ENCODE measurements at regions not wholly inside any gene's neighbourhood (a gene's known extent, or its start where the extent isn't known, plus 50 kb on each side); places are given as distances from the start of the nearest gene placed in this dataset.

DNA sequence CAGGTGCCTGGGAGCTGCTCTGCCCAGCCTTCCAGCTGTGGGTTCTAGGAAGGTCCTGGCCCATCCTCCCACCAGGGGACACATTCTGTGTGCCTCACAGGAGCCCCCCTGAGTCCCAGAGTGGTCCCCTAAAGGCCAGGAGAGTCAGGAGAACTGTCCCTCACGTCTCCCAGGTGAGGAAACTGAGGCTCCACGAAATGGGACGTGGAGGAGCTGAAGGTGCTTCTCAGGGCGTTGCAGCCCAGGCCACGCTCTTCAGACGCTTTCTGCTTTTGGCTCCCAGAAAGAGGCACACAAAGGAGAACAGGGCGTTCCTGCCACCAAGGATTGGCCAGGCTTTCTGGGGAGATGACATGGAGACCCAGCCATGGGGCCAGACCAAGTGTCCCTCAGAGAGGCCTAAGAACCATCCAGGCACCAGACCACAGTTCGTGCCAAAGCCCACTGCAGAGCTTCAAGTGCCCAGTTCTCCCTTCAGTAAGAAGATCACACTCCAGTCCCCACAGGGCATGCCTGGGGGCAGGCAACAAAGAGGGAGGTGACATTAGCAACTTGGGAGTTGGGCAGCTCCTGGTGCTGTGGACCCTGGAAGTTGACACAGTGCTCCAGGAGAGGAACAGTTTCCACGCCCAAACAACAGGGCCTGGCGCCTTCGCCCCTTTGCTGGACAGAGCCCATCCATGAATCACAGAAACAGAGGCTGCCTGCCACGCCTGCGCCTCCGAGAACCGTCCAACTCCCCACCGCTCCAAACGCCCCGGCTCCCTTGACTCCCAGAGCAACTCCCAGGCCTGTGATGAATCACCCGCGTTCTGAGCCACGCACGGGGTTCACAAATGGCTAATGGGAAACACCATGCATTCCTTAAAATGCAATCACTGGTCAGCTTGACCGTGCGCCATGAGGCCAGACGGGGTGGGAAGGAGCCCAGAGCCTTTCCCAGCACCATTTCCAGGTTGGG, 589.2 kb downstream of the BRD1 start:
- Mint-ChIP-seq H3K9me3 (no peaks in the 10 kb centered on the region), H3K4me1 (no peaks in the 10 kb centered on the region), H3K27ac (no peak overlapping the region), H3K27me3 (peaks cover under 1% of the 10 kb centered on the region), H3K36me3 (no peaks in the 10 kb centered on the region), H3K4me3 (no peak overlapping the region)

DNA sequence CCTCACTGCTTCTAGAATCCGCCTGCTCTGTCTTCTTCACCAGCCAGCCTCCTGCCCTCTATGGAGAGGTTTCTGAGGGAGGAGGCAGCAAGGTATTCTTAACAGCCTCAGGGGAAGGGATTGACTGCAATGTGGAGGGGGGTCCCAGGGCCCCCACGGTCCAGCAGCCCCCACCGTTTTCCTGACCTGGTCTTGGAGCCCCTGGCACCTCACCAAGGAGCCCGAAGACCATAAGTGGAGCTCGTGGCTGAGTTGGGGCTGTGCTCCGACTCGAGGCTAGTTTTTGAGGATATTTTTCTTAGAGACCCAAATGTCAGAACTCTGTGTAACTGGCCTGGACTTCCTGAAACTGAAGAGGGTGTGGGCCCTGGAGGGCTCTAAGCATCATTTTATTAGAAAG, 590.0 kb downstream of the BRD1 start:
- H3K36me3 Mint-ChIP-seq, result no peaks in the 10 kb centered on the region
- no peak overlapping the region for H3K27ac Mint-ChIP-seq
- no peaks in the 10 kb centered on the region for H3K9me3 Mint-ChIP-seq
- H3K4me1 Mint-ChIP-seq, result no peaks in the 10 kb centered on the region
- no peak overlapping the region for H3K4me3 Mint-ChIP-seq
- H3K27me3 Mint-ChIP-seq, result no peaks in the 10 kb centered on the region

DNA sequence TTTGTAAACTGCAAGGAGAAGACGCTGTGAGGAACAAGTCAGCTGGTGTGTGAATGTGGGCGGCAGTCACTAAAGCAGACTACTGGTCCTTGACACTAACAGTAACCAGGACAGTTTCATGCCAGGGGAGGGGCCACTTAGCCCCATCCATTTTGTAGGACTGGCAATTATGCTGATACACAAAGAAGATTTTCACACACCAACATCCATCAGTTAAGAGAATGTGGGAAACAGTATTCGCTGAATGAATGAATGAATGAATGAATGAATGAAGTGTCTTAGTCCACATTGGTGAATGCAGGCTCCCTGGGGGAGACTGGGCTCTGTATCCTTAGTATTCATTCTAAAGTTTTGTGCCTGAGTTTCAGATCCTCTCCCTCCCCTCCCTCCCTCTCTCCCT, 590.4 kb downstream of the BRD1 start:
- Mint-ChIP-seq H3K36me3 (no peaks in the 10 kb centered on the region), H3K4me3 (no peak overlapping the region), H3K4me1 (no peaks in the 10 kb centered on the region), H3K27me3 (no peaks in the 10 kb centered on the region), H3K27ac (no peak overlapping the region), H3K9me3 (no peaks in the 10 kb centered on the region)

DNA sequence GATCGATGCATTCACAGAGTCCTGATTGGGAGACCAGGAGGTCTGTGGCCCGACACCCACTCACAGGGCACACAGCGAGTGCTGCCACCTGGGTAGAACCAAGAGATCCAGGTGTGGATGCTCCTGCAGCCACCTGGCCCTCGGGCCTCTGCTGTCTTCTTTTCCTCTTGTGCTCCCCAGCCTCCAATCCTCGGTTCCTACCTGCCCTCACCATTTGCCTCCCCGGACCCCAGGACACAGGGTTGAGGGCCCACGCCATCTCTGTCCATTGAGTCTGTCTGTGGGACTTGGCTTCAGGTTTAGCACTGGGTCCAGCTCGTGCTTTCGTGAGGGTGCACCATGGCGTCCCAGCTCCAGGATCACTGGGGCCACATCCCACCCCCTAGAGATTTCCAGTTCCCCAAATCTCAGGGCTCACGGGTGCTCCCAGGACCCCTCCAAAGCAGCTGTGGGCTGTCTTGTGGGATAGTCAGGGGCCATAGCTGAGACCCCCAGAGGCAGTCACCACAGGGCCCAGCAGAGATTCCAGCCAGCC, 591.1 kb downstream of the BRD1 start:
- Mint-ChIP-seq H3K4me1 (no peaks in the 10 kb centered on the region), H3K27me3 (no peaks in the 10 kb centered on the region), H3K36me3 (no peaks in the 10 kb centered on the region), H3K27ac (no peak overlapping the region), H3K4me3 (no peak overlapping the region), H3K9me3 (no peaks in the 10 kb centered on the region)

DNA sequence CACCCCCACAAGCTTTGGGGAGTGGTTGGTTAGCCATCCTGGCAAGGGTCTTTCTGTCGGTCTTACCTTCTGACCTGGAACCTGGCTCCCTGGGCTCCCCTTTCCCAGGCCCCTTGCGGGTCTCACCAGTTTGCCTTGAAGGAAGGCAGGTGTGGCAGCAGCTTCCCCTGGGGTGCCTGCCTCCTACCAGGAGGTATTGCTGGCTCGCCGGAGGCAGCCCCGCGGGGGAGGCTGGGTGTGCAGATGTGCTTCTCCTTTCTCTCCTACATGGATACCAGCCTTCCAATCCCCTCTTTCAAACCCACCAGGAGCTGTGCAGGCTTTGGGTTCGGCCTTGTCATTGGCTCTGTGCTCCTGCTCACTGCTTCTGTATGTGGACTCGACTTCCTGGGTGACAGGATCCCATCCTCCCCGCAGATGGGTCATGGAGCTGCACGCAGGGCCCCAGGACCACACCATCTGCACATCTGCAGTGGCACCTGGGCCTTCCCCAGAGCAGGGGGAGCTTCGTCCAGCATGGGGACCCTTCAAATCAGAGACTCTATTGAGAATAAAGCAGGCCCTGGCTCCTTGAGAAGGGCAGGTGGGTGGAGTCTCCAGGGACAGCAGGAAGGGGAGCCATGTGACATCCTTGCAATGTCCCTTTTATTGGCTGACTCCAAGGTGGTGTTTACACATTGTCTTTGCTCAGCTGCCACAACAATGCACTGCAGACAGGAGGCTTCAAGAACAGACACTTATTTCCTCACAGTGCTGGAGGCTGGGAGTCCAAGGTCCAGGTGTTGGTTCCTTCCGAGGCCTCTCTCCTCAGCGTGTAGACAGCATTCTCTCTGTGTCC, 592.0 kb downstream of the BRD1 start:
- H3K4me3 Mint-ChIP-seq, result no peak overlapping the region
- no peaks in the 10 kb centered on the region for H3K9me3 Mint-ChIP-seq
- peaks cover 2% of the 10 kb centered on the region for H3K27me3 Mint-ChIP-seq
- H3K36me3 Mint-ChIP-seq, result no peaks in the 10 kb centered on the region
- no peaks in the 10 kb centered on the region for H3K4me1 Mint-ChIP-seq
- H3K27ac Mint-ChIP-seq, result no peak overlapping the region

DNA sequence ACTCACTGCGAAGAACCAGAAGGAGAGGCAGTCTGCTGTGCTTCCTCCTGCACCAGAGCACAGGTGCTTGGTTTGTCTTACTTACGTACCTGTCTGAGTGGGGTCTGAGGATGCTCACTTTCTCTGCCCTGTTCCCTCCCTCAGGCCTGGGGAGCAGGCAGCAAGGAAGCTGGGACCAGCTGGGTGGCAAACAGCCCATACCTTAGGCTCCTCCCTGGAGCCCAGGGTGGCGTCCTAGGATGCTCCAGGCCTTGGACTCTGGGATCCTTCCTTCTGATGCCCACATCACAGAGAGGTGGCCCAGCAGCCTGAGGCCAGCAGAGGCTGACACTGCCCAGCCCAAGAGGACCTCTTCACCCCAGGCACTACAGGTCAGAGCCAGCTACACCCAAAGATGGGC, 593.2 kb downstream of the BRD1 start:
- Mint-ChIP-seq H3K36me3 (no peaks in the 10 kb centered on the region), H3K27ac (no peak overlapping the region), H3K4me1 (no peaks in the 10 kb centered on the region), H3K4me3 (no peak overlapping the region), H3K9me3 (no peaks in the 10 kb centered on the region), H3K27me3 (peaks cover 2% of the 10 kb centered on the region)

DNA sequence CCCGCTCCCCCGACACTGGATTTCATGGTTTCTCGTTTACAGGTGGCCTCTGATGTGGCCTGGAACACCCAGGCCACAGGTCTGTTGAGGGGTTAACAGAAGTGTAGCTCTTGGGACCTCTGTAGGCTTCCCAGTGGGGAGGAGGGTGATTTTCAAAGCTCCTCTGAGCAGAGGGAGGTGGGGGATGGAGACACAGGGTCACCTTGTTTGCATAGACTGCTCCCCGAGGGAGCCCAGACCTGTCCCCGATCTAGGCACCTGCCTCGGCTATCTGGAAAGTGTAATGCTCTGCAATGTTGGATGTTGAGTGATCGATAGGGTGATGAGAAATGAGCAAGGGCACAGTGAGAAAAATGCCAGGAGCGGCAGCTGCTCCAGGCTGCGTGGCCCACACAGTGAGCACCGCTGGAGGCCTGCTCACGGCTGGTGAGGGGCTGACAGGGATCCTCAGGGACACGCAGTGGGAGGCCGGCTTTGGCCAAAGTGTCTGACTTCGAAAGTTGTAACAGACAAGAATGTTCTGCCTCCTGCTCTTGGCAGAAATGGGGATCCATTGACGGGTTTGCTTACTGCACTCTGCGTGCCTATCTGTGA, 594.1 kb downstream of the BRD1 start:
- H3K36me3 Mint-ChIP-seq, result no peaks in the 10 kb centered on the region
- no peaks in the 10 kb centered on the region for H3K4me1 Mint-ChIP-seq
- H3K4me3 Mint-ChIP-seq, result no peak overlapping the region
- H3K9me3 Mint-ChIP-seq, result no peaks in the 10 kb centered on the region
- no peak overlapping the region for H3K27ac Mint-ChIP-seq
- H3K27me3 Mint-ChIP-seq, result peaks cover 2% of the 10 kb centered on the region

DNA sequence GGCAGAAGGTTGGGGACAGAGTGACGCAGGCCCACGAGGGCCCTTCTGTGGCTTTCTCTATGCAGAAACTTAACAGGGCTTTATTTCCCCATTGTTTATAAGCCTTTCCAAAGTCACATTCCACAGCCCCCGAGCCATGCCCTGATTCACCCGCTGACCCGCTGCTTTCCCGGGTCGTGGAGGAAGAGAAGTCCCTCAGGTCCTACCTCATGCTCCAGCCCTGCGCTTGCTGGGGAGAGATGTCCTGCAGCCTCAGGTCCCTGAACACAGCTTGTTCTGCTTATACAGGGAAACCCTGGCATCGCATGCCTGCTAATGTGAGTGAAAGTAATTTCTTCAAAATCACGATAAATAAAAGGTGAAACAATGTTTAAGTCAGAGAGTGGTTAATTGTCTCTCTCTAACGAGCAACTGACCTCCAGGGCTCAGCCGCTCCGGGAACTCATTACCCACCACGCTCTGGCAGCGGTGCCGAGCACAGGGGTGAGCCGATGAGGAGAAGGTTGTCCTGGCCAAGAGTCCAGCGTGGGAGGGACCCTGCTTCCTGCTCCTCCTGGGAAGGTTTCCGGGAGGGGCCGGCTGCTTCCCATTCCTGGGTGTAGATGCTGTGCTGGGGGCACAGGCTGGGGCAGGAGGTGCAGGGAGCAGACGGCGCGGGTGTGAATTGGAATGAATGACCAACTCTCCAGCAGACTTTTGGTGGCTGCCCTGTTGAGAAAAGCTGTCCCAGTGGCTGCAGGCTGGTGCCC, 595.2 kb downstream of the BRD1 start:
- Mint-ChIP-seq H3K4me3 (no peak overlapping the region), H3K9me3 (no peaks in the 10 kb centered on the region), H3K27me3 (peaks cover 2% of the 10 kb centered on the region), H3K4me1 (no peaks in the 10 kb centered on the region), H3K27ac (no peak overlapping the region), H3K36me3 (no peaks in the 10 kb centered on the region)

DNA sequence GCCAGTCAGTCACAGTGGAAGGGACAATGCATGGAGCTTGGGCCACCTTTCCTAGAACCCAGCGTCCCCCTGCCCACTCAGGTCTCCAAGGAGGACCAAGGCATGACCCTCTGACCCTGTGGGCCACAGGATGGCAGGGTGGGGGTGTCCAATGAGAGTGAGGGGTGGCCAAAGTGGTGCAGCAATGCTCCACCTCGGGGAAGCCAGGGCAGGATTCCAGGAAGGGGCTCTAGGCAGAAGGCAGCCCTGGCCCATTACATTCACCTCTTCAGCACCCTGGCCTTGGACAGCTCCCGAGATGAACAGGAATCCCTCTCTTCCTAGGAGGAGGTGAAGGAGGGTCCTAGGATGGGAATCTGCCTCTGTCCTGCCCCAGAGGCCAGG, 597.5 kb downstream of the BRD1 start:
- Mint-ChIP-seq H3K4me3 (no peak overlapping the region), H3K9me3 (peaks cover 0 to 2% (median 0%) of the 10 kb centered on the region in 3 donors), H3K36me3 (no peaks in the 10 kb centered on the region), H3K4me1 (no peaks in the 10 kb centered on the region), H3K27ac (no peak overlapping the region), H3K27me3 (peaks cover 2% of the 10 kb centered on the region)

DNA sequence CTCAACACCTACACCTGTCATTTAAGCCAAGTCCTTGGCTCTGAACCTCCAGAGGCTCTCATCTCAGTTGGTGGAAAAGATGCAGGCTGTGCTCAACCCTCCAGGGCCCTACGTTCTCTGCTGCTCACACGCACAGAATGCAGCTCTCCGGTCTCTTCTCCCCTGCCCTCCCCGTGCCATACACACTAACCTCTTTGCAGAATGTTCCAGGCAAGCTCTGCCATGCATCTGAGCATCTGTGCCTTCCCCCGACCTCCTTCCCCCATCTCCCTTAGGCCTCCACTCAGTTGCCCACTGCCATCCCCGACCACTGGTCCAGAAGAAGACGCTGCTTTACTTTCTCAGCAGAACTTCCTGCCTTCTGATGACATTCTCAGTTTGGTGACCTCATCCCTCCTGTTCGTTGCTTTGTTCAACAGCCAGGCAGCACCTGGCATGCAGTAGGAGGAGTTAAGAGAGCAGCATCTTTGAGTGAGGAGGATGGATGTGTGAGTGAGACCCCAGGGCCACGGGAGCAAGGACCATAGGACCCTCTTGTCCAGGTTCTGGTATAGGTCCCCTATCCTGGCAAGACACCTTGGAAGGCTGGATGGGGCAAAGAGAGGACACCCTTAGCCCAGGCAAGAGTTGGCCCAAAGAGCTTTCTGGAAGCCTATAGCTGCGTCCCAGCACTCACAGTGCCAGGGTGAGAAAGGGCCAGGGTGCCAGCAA, 598.0 kb downstream of the BRD1 start:
- Mint-ChIP-seq H3K4me3 (no peak overlapping the region), H3K9me3 (peaks cover 0 to 2% (median 0%) of the 10 kb centered on the region in 3 donors), H3K27me3 (peaks cover 2% of the 10 kb centered on the region), H3K27ac (no peak overlapping the region), H3K36me3 (no peaks in the 10 kb centered on the region), H3K4me1 (no peaks in the 10 kb centered on the region)

DNA sequence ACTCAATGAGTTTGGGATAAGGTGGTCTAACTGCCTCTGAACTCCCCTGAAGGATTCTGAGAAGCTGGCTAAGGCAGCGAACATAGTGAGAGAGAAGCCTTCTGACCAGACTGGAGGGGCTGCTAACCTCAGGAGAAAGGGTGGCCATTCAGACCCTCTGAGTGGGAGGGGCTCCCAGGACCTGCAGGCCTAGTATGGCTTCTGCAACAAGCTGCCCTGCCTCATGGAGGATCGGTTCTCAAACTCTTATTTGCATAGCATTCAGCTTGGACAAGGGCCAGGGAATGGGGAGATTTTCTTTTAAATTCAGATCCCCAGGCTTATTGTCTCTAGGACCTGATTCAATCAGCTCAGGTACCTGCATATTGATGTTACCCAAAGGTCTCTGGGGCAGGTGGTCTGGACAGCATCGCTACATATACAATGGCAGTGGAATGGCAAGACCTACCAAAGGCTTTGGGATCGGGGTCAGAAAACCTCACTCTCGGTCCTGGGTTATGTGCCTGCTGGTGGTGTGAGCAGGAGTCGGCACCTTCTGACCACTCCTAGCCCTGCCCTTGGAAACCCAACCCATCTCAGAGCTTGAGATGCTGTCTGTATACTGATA, 599.1 kb downstream of the BRD1 start:
- Mint-ChIP-seq H3K4me1 (no peaks in the 10 kb centered on the region), H3K36me3 (no peaks in the 10 kb centered on the region), H3K4me3 (no peak overlapping the region), H3K27ac (no peak overlapping the region), H3K9me3 (peaks cover 0 to 8% (median 0%) of the 10 kb centered on the region in 3 donors), H3K27me3 (peaks cover 2% of the 10 kb centered on the region)

DNA sequence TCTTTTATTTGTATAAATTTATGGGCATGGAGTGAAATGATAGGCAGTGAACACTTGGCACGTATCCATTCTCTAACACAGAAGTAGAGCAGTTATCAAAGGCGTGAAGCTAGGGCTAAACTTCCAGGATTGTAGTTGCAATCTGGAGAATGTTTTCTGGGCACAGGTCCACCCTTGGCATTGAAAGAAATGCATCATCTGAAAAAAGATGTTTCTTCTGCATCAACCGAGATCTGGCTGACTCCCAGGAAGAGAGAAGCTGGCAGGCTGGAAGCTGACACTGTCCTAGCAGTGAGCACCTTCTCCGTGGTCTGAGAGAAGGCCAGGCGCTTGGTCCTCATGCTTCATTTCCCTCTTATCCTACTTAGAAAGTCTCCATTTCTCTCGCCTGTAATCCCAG, 600.0 kb downstream of the BRD1 start:
- no peaks in the 10 kb centered on the region for H3K4me1 Mint-ChIP-seq
- H3K36me3 Mint-ChIP-seq, result no peaks in the 10 kb centered on the region
- H3K27me3 Mint-ChIP-seq, result peaks cover 2% of the 10 kb centered on the region
- no peak overlapping the region for H3K4me3 Mint-ChIP-seq
- no peak overlapping the region for H3K27ac Mint-ChIP-seq
- H3K9me3 Mint-ChIP-seq, result peaks cover 0 to 9% (median 0%) of the 10 kb centered on the region in 3 donors

DNA sequence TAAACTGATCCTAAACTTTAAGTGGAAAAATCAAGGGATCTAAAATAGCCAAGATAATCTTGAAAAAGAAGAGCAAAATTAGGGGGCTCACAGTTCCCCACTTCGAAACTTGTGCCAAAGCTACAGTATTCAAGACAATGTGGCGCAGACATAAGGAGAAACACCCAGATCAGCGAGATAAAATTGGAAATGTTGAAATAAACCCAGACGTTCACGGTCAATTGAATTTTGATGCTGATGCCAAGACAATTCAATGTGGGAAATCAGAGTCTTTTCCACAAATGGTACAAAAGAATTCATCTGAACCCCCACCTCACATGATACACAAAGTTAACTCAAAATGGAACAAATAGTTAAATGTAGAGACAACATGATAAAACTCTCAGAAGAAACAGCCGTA, 601.6 kb downstream of the BRD1 start:
- no peak overlapping the region for H3K4me3 Mint-ChIP-seq
- H3K27ac Mint-ChIP-seq, result no peak overlapping the region
- peaks cover 0 to 9% (median 0%) of the 10 kb centered on the region in 3 donors for H3K9me3 Mint-ChIP-seq
- H3K27me3 Mint-ChIP-seq, result no peaks in the 10 kb centered on the region
- H3K4me1 Mint-ChIP-seq, result no peaks in the 10 kb centered on the region
- H3K36me3 Mint-ChIP-seq, result no peaks in the 10 kb centered on the region

DNA sequence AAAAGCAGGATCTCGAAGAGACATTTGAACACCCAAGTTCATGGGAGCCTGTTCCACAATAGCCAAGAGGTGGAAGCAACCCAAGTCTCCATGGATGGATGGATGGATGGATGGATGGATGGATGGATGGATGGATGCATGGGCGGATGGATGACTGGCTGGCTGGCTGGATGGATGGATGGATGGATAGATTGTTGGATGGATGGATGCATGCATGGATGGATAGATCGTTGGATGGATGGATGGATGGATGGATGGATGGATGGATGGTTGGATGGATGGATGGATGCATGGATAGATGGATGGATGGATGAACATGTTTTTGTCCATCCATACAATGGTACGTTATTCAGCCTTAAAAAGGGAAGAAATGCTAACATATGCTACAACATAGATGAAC, 603.4 kb downstream of the BRD1 start:
- no peak overlapping the region for H3K27ac Mint-ChIP-seq
- no peaks in the 10 kb centered on the region for H3K36me3 Mint-ChIP-seq
- H3K4me1 Mint-ChIP-seq, result no peaks in the 10 kb centered on the region
- no peaks in the 10 kb centered on the region for H3K27me3 Mint-ChIP-seq
- H3K4me3 Mint-ChIP-seq, result no peak overlapping the region
- H3K9me3 Mint-ChIP-seq, result peaks cover 0 to 13% (median 4%) of the 10 kb centered on the region in 3 donors
